Adrenal gland (tissue), 5 donors: ENCODE measurements at regions not wholly inside any gene's neighbourhood (a gene's known extent, or its start where the extent isn't known, plus 50 kb on each side); places are given as distances from the start of the nearest gene placed in this dataset.

Experiments
- POLR2A ChIP-seq, 2 donors: fragments of 450-650 bp; IDR thresholded peaks; one replicate each; pipeline ENCODE4 v1.6.1; 2017; ENCODE audit warnings: antibody characterized with exemption in 2 of 2, mild to moderate bottlenecking in 2 of 2, moderate library complexity in 1 of 2
- TF ChIP-seq, protein P1 (sequence below), 6 experiments: fragments of 450-650 bp in 4 of 6; fragments of 200-600 bp in 2 of 6; sonication (generic) in 1 of 6; IDR thresholded peaks; 1 replicate in 5 of 6; 2 replicates in 1 of 6; pipeline versions ENCODE4 v1.5.1 to v1.8.0; 2016 to 2021; ENCODE audit warnings: antibody characterized with exemption in 6 of 6, mild to moderate bottlenecking in 2 of 6, moderate library complexity in 1 of 6
- donor health status: DM: no; HTN: no; CAD: no.

DNA sequence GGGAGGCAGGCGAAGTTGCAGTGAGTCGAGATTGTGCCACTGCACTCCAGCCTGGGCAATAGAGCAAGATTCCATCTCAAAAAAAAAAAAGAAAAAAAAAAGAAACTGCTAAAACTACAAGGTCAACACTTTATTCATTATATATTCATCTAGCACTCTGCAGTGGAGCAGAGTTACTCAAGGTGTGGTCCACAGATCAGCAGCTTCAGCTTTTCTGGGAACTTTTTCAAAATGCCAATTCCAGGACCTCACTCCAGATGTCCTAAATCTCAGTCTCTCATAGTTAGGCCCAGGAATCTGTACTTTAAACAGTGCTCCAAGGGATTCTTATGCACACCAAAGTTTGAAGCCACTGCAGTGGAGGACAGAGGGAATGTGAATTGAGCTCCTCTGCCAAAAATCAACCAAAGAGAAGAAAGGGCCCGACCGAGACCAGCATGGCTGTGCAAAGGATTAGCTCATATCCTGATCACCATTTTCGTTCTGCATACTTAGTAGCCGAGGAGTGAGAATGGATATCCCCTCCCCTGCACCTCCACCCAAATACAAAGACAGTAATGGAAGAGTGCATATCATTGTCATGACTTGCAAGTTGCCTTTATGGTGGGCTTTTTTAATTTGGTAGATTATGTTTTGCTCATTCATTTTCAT lies 201.9 kb downstream of the MEX3B start:
- TF ChIP-seq POLR2A (IDR thresholded peaks at IDR 0.05): no peak
- TF ChIP-seq, protein P1, sequence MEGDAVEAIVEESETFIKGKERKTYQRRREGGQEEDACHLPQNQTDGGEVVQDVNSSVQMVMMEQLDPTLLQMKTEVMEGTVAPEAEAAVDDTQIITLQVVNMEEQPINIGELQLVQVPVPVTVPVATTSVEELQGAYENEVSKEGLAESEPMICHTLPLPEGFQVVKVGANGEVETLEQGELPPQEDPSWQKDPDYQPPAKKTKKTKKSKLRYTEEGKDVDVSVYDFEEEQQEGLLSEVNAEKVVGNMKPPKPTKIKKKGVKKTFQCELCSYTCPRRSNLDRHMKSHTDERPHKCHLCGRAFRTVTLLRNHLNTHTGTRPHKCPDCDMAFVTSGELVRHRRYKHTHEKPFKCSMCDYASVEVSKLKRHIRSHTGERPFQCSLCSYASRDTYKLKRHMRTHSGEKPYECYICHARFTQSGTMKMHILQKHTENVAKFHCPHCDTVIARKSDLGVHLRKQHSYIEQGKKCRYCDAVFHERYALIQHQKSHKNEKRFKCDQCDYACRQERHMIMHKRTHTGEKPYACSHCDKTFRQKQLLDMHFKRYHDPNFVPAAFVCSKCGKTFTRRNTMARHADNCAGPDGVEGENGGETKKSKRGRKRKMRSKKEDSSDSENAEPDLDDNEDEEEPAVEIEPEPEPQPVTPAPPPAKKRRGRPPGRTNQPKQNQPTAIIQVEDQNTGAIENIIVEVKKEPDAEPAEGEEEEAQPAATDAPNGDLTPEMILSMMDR (IDR thresholded peaks at IDR 0.05): no peak
